HG03565 (cell line): ENCODE measurements at regions not wholly inside any gene's neighbourhood (a gene's known extent, or its start where the extent isn't known, plus 50 kb on each side); places are given as distances from the start of the nearest gene placed in this dataset.
"Not testable (repeated sequence)": the region's sequence is repeated elsewhere in the genome, so short reads cannot be mapped to it uniquely, and the experiment has no call there.

Experiments
- ATAC-seq: cut with Tn5 transposase; IDR thresholded peaks from one replicate; pipeline ENCODE4 v1.9.1; 2021; ENCODE audit warnings: mild to moderate bottlenecking, moderate library complexity; ENCODE audit not compliant: unreplicated experiment

DNA sequence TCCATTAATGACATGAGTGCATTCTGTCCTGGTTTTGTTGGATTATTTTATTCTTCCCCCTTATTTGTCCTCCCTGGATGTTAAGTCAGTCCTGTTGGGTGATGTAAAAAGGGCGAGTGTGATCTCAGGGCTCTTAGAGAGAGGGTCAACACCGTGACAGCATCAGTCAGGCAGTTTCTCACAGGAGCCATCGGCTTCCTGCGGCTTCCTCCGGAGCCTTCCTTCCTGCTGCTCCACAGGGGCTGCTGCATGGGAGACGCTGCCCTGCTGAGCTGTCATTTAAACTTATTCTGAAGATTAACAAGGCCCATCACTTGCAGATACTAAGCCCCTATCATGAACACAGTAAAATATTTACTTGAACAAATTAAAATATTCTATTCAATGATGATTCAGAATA, 211.3 kb downstream of the SPATA31A1 start:
- not testable (repeated sequence) for ATAC-seq

DNA sequence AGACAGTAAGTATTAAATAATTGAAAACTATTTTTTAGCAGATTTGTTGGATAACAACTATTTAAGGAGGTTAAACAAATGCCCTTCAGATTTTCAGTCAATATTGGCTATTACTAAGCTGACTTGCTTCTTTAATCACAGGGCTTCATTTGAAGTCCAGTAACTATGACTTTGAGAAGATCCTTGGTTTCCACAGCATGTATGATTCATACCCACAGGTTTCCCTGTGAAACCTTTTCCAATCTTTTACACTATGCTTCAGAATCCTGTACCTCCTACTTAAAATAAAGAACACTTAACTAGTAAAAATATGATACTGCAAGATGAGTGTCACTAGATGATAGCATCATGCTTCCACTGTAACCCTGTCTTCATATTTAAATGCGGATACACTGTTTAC, 211.9 kb downstream of the SPATA31A1 start:
- not testable (repeated sequence) for ATAC-seq

DNA sequence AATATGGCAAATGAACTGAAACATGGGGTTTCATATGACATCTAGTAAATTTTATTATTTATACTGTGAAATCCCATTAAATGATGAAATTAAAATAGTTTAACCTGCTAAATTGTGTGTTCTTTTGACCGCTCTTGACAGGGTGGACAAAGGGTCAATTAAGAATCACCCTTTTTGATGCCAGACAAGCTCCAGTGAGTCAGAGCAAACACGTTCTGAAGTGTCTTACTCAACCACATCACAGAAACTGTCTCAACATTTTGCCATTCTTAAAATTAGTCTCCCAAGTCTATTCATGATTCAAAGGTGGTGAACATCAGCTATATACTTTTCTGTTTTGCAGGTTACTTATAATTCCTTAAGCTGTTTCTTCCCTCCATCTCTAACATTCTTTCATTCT, 213.4 kb downstream of the SPATA31A1 start:
- ATAC-seq: not testable (repeated sequence)

DNA sequence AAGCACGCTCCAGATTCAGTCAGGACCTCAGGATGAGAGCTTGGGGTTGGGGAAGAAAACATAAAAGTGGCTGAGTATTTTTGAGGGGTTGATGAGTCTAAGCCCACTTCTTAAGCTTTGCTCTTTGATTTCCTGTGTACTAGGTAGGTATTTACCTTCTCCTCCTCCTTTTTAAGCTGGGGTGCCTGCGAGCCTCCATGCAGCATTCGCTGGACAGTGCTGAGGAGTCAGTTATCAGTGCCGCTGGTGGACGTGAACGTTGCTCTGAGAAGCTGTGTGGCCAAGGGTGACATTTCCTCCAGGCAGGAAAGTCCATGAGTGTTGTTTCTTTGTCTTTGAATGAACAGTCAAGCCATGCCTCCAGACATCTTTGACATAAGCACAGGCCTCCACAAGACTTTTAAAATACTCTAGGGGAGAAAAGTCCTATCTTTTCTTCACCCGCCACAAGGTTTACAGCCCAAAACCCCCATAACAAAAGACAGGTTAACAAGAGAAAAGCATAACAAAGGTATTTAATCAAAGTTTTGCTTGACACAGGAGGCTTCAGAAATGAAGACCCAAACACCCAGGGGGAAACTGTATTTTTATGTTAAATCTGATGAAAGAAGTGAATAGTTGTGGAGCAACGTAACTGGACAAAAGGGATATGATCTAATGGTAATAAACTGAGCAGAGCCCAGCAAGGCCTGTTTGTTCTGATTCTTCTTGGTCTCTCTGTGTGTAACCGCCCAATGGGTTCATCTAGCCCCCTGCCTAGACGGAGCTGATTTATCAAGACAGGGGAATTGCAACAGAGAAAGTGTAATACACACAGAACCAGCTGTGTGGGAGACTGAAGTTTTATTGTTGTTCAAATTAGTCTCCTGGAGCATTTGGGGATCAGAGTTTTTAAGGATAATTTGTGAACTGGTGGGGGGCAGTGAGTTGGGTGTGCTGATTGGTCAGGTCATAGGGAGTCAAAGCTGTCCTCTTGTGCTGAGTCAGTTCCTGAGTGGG, 217.9 kb downstream of the SPATA31A1 start:
- ATAC-seq: not testable (repeated sequence)

DNA sequence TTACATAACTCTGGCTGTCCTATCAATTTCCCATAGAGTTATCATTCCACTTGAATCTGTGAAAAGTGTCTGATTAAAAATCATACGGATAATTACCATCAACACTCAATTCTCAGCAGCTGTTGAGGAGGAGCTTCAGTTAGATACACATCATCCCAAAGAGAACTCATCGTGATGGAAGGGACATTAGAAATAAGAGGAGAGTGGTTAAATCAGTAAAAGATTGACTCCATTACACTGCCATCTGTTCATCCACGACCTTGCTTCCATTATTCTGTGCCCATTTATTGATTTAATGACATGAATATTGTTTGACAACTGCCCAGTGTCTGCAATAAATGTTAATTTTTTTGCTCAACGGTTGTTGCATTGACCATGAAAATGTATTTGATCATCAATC, 223.5 kb downstream of the SPATA31A1 start:
- not testable (repeated sequence) for ATAC-seq

DNA sequence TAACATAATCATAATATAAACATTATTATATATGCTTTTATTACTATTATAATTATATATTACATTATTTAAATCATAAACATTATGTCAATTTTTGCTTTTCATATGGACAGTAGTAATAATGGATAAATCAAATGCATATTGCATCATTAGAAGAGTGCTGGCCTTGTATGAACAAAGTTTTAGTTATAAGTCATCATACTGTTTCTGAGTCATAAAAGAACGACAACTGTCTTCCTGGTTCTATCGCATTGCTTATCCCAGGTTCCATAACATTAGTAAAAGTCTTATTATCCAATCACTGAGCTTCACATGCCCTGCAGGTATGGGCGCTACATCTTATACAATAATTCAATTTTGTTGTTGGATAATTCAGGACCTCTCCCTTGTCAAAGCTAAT, 225.8 kb downstream of the SPATA31A1 start:
- not testable (repeated sequence) for ATAC-seq

DNA sequence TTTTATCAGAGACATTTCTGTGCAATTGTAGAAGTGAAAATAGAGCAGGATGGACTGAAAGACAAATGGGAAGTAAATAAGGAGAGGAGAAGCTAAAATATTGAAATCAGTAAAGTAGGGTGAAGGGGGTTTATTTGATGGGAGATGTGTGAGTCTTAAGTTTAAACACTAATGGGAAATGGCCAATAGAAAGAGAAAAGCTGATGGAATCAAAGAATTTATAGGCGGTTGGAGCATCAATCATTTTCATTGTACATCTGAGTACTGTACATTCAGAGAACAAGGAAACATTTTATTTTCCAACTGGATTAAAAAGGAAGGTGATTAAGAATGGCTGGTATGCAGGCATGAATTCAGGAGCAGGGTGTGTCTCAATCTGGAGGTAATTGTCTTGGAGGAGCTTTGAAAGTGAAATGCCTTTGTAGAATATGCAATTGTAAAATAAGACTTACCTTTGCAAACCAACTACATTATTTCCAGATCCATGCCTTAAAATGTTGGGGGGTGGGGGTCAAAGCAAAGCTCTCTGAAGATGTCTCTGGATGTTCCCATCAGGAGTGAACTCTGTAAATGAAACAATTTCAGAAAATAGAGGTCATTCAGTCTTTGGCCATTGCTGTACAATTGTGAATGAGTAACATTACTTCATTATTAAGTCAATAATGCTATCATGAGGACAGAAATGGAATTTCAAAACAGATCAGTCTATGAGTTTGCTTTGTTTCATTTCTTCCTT, 227.4 kb downstream of the SPATA31A1 start:
- not testable (repeated sequence) for ATAC-seq

DNA sequence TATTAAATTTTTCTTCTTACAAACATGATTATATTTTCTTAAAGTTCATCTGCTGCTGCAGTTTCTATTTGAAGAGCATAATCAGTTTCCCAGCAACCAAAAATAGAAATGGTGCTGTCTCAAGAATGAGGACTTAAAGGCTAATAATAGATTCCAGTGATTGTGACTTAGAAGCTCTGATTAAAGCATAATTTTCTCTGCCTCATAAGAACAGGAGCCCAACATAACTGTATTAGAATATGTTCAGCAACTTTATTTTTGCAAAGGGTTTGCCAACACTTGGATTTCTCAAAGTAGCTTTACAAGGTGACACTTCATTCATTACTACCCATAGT, 227.9 kb downstream of the SPATA31A1 start:
- not testable (repeated sequence) for ATAC-seq

DNA sequence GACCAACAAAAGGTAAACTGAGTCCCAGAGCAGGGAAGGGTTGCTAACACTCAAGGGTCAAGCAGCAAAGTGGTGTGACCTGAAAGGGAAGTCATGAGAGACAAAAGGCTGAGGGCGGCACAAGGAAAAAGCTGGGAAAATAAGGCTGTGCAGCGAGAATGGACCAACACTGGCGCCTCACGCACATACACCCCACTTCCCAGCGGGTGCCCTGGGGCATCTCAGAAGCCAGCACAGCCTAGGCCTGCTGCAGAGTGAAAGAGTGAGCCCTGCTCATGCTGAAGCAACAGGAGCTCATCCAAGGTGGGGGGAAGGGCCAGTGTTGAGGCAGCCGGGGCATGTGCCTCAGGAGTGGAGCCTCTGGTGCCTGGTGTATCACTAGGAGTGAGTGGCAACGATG, 229.8 kb downstream of the SPATA31A1 start:
- ATAC-seq: not testable (repeated sequence)

DNA sequence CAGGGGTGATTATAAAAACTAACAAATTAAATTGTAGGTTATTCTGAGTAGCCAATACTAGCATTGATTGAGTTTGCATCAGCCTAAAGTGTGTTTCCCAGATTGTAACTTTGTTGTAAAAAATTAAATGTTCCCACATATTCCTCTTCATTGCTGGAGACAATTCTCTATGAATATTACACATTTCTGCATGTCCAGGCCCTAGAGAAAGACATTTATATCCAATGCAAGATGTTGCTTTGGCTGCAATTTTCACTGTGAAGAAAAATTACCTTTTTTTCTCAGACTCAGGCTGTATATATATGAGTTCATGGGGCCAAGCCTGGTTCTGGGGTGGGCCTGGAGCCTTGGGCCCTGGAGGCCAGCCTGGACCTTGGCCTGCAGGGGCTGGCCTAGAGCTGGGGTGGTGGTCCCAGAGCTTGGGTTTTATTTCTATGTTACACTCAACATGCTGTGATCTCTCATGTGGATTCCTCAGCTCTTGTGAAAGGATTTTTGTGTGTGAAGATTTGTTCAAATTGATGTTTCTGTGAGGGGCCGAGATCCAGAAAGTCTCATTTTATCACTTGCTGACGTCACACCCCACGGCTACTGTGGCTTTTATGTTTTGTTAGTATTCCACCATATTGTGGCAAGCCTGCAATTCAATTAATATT, 232.5 kb downstream of the SPATA31A1 start:
- ATAC-seq: no peak

DNA sequence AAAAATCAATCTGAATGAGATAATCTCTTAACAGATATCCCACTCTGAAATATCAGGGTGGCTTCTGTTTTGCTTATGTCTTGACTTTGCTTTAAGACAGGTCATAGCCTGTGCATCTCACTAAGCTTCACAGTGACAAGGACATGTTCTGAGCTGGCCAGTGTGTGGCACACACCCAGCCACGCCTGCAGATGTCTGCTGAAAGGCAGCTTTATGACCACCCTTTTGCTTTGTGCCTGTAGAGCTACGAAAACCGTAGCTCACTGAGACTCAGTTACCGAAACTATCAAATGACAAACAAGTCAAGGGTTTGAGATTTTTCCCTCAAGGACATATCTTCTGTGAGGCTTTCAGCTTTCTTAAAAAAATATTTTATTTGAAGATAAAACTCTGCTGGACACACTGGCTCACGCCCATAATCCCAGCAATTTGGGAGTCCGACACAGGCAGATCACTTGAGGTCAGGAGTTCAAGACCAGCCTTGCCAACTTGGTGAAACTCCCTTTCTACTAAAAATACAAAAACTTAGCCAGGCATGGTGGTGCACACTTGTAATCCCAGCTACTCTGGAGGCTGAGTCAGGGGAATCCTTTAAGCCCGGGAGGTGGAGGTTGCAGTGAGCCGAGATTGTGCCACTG, 233.2 kb downstream of the SPATA31A1 start:
- no peak for ATAC-seq

DNA sequence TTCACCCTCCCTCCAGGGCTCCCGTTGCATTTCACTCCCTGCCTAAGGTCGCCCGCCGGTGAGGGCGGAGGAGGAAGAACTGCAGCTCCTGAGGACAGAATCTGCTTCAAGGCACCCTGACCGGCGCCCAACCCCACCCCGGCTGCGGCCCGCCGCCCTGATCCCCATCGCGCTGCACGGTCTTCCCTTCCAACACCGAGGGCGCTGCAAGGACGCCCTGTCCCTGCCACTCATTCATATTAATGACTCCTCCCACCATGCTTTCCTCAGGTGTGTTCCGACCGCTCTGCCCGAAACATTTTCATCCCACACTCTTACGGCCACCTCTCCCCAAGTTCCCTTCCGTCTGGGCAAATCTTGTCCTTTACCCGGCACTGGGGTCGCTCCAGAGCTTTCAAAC, 248.6 kb downstream of the SPATA31A1 start:
- ATAC-seq: not testable (repeated sequence)

DNA sequence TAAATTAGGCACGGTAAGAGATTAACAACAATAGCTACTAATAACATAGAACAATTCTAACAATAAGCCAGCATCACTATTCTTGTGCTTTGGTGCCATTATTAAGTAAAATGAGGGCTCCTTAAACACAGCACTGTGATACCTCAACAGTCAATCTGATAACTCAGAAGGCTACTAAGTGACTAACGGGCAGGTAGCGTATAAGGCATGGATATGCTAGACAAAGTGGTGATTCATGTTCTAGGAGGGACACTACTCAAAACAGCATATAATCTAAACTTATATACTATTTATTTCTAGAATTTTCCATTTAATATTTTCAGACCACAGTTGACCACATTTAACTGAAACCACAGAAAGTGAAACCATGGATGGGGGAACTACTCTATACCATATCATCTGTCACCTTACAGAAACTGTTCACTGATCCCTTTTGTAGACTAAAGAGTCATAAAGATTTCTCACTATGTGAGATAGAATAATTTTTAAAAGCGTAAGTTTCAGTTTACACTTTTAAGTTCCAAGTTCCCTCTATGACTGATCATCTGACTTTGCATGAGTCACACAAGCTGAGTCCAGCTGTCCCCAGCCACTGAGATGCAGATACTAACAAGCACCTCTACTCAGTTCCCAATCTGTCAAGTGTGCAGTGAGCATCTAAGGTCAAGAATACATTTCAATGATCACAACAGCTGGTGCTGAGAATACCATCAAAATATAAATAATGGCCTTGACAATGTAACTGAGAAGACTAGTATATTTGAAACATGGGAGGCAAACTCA, 256.2 kb downstream of the SPATA31A1 start:
- ATAC-seq: peak; percentile 96

DNA sequence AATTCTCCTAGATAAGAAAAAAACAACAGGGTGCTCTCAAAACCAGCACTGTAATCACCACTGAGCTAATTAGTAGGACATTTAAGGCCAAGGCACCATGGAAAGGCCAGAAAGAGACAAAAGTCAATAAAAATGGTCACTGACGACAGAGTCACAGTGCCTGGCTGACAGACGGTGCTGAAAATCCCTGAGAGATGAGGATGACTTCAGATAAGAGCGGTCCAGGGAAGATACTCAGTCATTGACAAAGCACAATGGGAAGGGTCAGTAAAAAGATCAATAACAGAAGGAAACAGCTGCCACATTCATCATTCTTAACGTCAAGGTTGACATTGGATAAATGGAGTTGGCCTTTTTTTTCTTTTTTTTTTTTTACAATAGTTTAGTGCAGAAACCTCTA, 261.0 kb downstream of the SPATA31A1 start:
- ATAC-seq: not testable (repeated sequence)

DNA sequence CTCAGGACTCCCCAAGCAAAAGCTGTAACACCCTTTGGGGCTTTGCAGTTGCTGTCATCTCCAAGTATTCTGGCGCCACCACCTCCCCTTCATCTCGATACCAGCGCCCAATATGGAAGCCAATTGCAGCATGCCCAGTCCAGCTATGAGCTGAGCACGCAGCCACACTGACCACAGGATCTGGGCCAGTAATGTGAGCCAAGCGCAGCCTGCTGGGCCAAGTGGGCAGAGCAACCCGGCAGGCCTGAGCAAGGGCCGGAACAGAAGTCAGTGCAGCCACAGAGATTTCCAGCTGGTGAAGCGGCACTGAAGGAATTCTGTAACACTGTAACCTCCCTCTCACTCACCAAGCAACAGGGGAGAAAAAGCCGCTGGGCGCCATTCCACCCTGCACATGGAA, 268.6 kb downstream of the SPATA31A1 start:
- ATAC-seq: not testable (repeated sequence)

DNA sequence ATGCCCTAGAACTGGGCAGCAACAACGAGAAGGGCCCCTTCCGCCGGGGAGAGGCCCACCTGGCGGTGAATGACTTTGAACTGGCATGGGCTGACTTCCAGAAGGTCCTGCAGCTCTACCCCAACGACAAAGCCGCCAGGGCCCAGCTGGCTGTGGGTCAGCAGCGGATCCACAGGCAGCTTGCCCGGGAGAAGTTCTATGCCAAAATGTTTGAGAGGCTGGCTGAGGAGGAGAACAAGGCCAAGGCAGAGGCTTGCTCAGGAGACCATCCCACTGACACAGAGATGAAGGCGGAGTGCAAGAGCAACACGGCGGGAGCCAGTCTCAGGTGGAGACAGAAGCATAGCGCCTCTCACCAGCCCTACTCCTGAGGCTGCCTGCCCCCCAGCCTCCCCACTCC, 276.6 kb downstream of the SPATA31A1 start:
- ATAC-seq: not testable (repeated sequence)

DNA sequence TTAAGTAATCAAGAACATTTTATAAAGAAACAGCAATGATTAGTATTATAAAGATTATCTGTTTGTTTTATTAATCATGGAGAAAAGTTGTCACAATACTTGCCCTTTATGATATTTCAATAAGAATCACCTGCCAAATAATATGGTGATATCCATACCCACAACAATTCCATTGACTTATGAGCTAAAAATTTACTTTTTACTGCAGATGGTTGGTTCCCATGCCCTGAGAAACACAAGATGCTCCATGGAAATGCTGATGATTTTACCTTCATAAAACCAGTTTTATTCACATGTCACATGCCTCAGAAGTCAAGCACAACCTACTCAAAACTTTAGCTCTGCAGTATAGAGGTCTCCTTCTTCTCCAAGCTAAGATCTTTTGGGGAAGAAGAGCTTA, 293.6 kb downstream of the SPATA31A1 start:
- not testable (repeated sequence) for ATAC-seq

DNA sequence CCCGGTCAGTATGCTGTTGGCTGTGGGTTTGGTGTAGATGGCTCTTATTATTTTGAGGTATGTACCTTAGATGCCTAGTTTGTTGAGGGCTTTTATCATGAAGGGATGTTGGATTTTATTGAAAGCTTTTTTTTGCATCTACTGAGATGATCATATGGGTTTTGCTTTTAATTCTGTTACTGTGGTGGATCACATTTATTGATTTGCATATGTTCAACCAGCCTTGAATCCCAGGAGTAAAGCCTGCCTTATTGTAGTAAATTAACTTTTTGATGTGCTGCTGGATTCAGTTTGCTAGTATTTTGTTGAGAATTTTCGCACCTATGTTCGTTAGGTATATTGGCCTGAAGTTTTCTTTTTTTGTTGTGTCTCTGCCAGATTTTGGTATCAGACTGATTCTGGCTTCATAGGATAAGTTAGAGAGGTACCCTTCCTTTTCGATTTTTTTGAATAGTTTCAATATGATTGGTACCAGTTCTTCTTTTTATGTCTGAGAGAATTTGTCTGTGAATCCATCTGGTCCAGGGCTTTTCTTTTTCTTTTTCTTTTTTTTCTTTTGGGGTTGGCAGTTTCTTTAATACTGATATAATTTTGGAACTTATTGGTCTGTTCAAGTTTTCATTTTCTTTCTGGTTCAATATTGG, 301.6 kb downstream of the SPATA31A1 start:
- peak; percentile 73 for ATAC-seq

DNA sequence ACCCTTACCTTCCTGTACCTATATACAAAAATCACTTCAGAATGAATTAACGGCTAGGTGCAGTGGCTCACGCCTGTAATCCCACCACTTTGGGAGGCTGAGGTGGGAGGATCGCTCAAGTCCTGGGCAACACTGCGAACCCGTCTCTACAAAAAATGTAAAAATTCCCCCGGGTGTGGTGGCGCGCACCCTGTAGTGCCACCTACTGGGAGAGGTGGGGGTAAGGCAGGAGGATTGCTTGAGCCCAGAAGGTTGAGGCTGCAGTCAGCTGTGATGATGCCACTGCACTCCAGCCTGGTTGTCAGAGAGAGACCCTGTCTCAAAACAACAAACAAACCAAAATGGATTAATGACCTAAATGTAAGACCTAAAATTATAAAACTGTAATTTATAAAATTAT, 307.6 kb downstream of the SPATA31A1 start:
- ATAC-seq: not testable (repeated sequence)

DNA sequence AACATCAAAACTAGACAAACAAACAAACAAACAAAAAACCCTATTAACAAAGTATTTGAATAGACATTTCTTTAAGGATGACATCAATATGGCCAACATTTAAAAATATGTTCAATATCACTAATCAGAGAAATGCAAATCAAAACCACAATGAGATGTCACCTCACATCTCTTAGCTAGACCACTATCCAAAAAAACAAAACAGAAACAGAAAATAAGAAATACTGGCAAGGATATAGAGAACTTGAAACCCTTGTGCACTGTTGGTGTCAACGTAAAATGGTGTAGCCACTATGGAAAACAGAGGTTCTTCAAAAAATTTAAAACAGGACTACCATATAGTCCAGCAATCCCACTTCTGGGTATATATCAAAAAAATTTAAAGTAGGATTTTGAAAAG, 308.2 kb downstream of the SPATA31A1 start:
- ATAC-seq: peak; percentile 85
